A673 (cell line): ENCODE measurements at regions not wholly inside any gene's neighbourhood (a gene's known extent, or its start where the extent isn't known, plus 50 kb on each side); places are given as distances from the start of the nearest gene placed in this dataset.

Source experiments
- CTCF ChIP-seq: fragments of 300-800, 200-600 bp; sonication (generic); conservative IDR thresholded peaks from 2 replicates; pipeline ENCODE4 v1.5.1; 2017; ENCODE audit warnings: low read depth, mild to moderate bottlenecking, antibody characterized with exemption, low read length, moderate library complexity, mixed read lengths
- EZH2 ChIP-seq: fragments of 200-600 bp; sonication (generic); IDR thresholded peaks from 2 replicates; pipeline ENCODE4 v1.6.1; 2017; ENCODE audit warnings: borderline replicate concordance, low read depth, mild to moderate bottlenecking, mixed read lengths, antibody characterized with exemption, low read length; ENCODE audit not compliant: poor library complexity, severe bottlenecking

GRCh38 chr7:11910253-11910652, 78.3 kb upstream of the THSD7A start:
- no peak for TF ChIP-seq CTCF
- no peak for TF ChIP-seq EZH2
